ENCODE measurements at regions not wholly inside any gene's neighbourhood (a gene's known extent, or its start where the extent isn't known, plus 50 kb on each side); places are given as distances from the start of the nearest gene placed in this dataset.

GRCh38 chr13:84940798-84941197 is 858.4 kb downstream of the SLITRK6 start:
- no peaks in the 10 kb centered on the region for H3K27me3 ChIP-seq (ENCODE audit: control insufficient read depth, insufficient read depth, low read length)
- no peak overlapping the region for H3K4me3 ChIP-seq (ENCODE audit: insufficient read depth, low read depth, low read length)
- no peak for DNase-seq
- no peaks in the 10 kb centered on the region for H3K36me3 ChIP-seq (replicated peaks; ENCODE audit: control insufficient read depth, insufficient read depth, low read length)

- Histone ChIP-seq H3K36me3 (replicated peaks; ENCODE audit: control insufficient read depth, insufficient read depth, low read length) (no peaks in the 10 kb centered on the region), H3K4me3 (ENCODE audit: insufficient read depth, low read depth, low read length) (no peak overlapping the region), H3K27me3 (ENCODE audit: control insufficient read depth, insufficient read depth, low read length) (no peaks in the 10 kb centered on the region)
- no peak for DNase-seq
Observed at GRCh38 chr13:84940167-84940566, 859.1 kb downstream of the SLITRK6 start.

DNA sequence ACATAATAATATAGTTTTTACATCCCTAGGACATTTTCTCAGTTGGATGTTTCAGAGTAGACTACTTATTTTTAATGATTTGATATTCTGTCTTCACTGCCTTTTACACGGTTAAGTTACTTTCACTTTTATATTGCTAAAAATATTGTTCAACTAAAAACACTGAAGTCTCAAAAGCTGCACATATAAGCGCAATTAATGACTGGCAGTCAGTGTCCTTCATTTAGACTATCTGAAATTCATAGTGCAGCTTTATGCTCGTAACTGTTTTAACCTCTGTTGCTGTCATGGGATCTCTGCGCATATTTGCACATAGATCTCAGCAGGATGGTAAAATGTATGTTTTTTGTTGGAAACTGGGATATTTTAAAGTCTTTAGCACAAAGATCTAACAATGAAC is 864.3 kb downstream of the SLITRK6 start:
- Histone ChIP-seq H3K36me3 (replicated peaks; ENCODE audit: control insufficient read depth, insufficient read depth, low read length) (no peaks in the 10 kb centered on the region), H3K4me3 (ENCODE audit: insufficient read depth, low read depth, low read length) (no peak overlapping the region), H3K27me3 (ENCODE audit: control insufficient read depth, insufficient read depth, low read length) (no peaks in the 10 kb centered on the region)
- no peak for DNase-seq

DNA sequence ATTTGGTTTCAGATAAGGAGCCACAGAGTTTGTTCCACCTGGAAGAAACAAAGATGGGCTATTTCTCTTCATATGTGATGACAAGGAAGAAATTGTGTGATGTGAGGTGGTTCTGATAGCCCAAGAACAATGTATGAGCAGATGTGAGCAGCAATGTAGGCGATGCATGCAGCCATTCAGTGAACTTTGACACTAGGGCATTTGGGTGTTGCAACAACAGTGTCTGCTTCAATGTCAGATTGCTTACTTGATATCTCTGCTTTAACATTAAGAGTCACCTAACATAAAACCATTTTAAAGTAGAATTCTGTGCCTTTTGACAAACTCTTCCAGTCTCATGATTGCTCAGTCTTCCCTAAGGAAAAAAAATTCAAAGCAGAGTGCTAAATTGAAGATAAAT is 865.4 kb downstream of the SLITRK6 start:
- H3K27me3 ChIP-seq (ENCODE audit: control insufficient read depth, insufficient read depth, low read length), result no peaks in the 10 kb centered on the region
- no peaks in the 10 kb centered on the region for H3K36me3 ChIP-seq (replicated peaks; ENCODE audit: control insufficient read depth, insufficient read depth, low read length)
- H3K4me3 ChIP-seq (ENCODE audit: insufficient read depth, low read depth, low read length), result no peak overlapping the region
- DNase-seq, result no peak

DNA sequence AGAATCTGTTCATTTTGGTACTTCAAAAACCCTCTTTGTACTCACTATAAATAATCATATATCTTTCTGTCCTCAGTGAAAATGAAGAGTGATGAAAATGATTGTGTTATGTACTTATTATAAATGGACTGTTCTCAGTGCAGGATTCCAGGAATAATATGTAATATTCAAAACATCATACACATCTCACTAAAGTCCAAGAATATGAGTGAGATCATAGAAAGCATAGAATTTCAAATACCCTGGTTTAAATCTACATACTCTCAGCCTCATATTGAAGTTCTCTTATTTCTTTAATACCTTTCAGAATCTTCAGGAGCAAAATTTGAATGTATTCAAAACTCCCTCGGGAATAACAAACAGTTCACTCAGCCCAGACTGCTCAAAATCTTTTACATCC is 868.0 kb downstream of the SLITRK6 start:
- Histone ChIP-seq H3K27me3 (ENCODE audit: control insufficient read depth, insufficient read depth, low read length) (no peaks in the 10 kb centered on the region), H3K4me3 (ENCODE audit: insufficient read depth, low read depth, low read length) (no peak overlapping the region), H3K36me3 (replicated peaks; ENCODE audit: control insufficient read depth, insufficient read depth, low read length) (no peaks in the 10 kb centered on the region)
- no peak for DNase-seq

GRCh38 chr13:84927442-84928169 is 871.6 kb downstream of the SLITRK6 start:
- no peaks in the 10 kb centered on the region for H3K27me3 ChIP-seq (ENCODE audit: control insufficient read depth, insufficient read depth, low read length)
- no peak for DNase-seq
- no peaks in the 10 kb centered on the region for H3K36me3 ChIP-seq (replicated peaks; ENCODE audit: control insufficient read depth, insufficient read depth, low read length)
- no peak overlapping the region for H3K4me3 ChIP-seq (ENCODE audit: insufficient read depth, low read depth, low read length)

GRCh38 chr13:84925443-84925842 is 873.8 kb downstream of the SLITRK6 start:
- DNase-seq, result no peak
- no peaks in the 10 kb centered on the region for H3K27me3 ChIP-seq (ENCODE audit: control insufficient read depth, insufficient read depth, low read length)
- no peak overlapping the region for H3K4me3 ChIP-seq (ENCODE audit: insufficient read depth, low read depth, low read length)
- H3K36me3 ChIP-seq (replicated peaks; ENCODE audit: control insufficient read depth, insufficient read depth, low read length), result no peaks in the 10 kb centered on the region

- H3K27me3 ChIP-seq (ENCODE audit: control insufficient read depth, insufficient read depth, low read length), result no peaks in the 10 kb centered on the region
Observed at GRCh38 chr13:84923831-84924230, 875.4 kb downstream of the SLITRK6 start.

GRCh38 chr13:84917252-84917878 is 881.9 kb downstream of the SLITRK6 start:
- Histone ChIP-seq H3K27me3 (ENCODE audit: control insufficient read depth, insufficient read depth, low read length) (no peaks in the 10 kb centered on the region), H3K4me3 (ENCODE audit: insufficient read depth, low read depth, low read length) (no peak overlapping the region), H3K36me3 (replicated peaks; ENCODE audit: control insufficient read depth, insufficient read depth, low read length) (no peaks in the 10 kb centered on the region)
- DNase-seq, result no peak

More at GRCh38 chr13:84923831-84924230, 875.4 kb downstream of the SLITRK6 start:
- no peaks in the 10 kb centered on the region for H3K36me3 ChIP-seq (replicated peaks; ENCODE audit: control insufficient read depth, insufficient read depth, low read length)
- no peak for DNase-seq
- H3K4me3 ChIP-seq (ENCODE audit: insufficient read depth, low read depth, low read length), result no peak overlapping the region

DNA sequence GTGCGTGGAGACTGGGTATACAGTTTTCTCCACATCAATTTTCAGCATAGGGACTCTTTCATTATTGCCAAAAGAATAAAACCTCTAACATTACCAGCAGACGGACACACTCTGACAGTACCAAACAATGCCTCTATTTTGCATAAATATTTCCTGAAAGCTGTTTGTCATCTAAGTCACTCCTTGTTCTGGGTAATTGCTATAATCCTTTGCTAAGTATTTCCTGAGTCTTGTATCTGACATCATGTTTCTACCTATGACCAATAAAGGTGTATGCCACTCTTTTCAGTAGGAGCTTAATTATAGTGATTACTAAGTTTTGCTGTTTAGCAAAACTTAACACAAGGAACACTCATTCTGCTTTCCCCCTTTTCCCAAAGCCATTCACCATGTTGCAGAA is 886.5 kb downstream of the SLITRK6 start:
- no peak overlapping the region for H3K4me3 ChIP-seq (ENCODE audit: insufficient read depth, low read depth, low read length)
- H3K27me3 ChIP-seq (ENCODE audit: control insufficient read depth, insufficient read depth, low read length), result no peaks in the 10 kb centered on the region
- no peaks in the 10 kb centered on the region for H3K36me3 ChIP-seq (replicated peaks; ENCODE audit: control insufficient read depth, insufficient read depth, low read length)
- no peak for DNase-seq

GRCh38 chr13:84910423-84910822 is 888.8 kb downstream of the SLITRK6 start:
- no peaks in the 10 kb centered on the region for H3K36me3 ChIP-seq (replicated peaks; ENCODE audit: control insufficient read depth, insufficient read depth, low read length)
- H3K4me3 ChIP-seq (ENCODE audit: insufficient read depth, low read depth, low read length), result no peak overlapping the region
- DNase-seq, result no peak
- no peaks in the 10 kb centered on the region for H3K27me3 ChIP-seq (ENCODE audit: control insufficient read depth, insufficient read depth, low read length)

DNA sequence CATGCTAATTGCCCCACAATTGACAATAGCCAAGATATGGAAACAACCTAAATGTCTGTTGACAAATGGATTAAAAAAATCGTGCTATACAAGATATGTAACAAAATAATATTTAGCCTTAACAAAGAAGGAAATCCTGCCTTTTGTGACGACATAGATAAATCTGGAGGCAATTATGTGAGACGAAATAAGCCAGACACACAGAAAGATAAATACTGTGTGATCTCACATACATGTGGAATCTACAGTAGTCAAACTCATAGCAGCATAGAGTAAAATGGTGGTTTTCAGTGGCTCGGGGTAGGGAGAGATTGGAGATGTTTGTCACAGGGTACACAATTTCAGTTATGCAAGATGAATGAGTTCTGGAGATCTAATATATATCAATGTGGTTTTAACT is 895.8 kb downstream of the SLITRK6 start:
- H3K4me3 ChIP-seq (ENCODE audit: insufficient read depth, low read depth, low read length), result no peak overlapping the region
- no peaks in the 10 kb centered on the region for H3K36me3 ChIP-seq (replicated peaks; ENCODE audit: control insufficient read depth, insufficient read depth, low read length)
- no peak for DNase-seq
- H3K27me3 ChIP-seq (ENCODE audit: control insufficient read depth, insufficient read depth, low read length), result no peaks in the 10 kb centered on the region

GRCh38 chr13:84902243-84902642 is 897.0 kb downstream of the SLITRK6 start:
- Histone ChIP-seq H3K36me3 (replicated peaks; ENCODE audit: control insufficient read depth, insufficient read depth, low read length) (no peaks in the 10 kb centered on the region), H3K27me3 (ENCODE audit: control insufficient read depth, insufficient read depth, low read length) (no peaks in the 10 kb centered on the region), H3K4me3 (ENCODE audit: insufficient read depth, low read depth, low read length) (no peak overlapping the region)
- no peak for DNase-seq

DNA sequence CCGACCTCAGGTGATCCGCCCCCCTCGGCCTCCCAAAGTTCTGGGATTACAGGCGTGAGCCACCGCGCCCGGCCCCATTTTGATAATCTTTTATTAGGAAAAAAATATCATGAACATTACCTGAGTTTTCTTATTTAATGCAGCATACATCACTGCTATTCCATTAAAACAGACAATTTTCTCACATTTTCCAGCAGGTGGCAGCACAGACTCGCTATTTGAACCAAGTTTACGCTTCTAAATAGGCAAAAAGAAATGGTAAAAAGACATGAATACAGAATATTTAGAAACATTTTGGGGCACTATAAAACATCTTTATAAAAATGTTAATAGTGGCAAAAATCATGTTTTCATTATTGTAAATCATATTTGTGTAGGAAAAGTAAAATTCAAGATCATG is 903.1 kb downstream of the SLITRK6 start:
- DNase-seq, result peak; percentile 42
- H3K4me3 ChIP-seq (ENCODE audit: insufficient read depth, low read depth, low read length), result no peak overlapping the region
- no peaks in the 10 kb centered on the region for H3K36me3 ChIP-seq (replicated peaks; ENCODE audit: control insufficient read depth, insufficient read depth, low read length)
- H3K27me3 ChIP-seq (ENCODE audit: control insufficient read depth, insufficient read depth, low read length), result no peaks in the 10 kb centered on the region

DNA sequence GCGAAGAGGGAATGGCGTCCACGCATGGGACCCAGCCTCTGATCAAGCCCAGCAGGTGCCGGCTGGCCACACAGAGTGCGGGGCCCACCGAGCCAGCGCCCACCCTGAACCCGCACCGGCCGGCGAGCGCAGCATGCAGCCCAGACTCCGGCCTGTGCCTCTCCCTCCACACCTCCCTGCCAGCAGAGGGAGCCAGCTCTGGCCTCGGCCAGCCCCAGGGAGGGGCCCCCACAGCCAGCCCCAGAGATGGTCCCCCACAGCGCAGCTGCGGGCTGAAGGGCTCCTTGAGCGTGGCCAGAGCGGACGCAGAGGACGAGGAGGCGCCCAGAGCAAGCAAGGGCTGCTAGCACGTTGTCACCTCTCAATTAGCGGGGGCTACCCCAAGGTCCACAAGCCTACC is 904.5 kb downstream of the SLITRK6 start:
- peak; percentile 16 for DNase-seq
- Histone ChIP-seq H3K27me3 (ENCODE audit: control insufficient read depth, insufficient read depth, low read length) (no peaks in the 10 kb centered on the region), H3K4me3 (ENCODE audit: insufficient read depth, low read depth, low read length) (no peak overlapping the region), H3K36me3 (replicated peaks; ENCODE audit: control insufficient read depth, insufficient read depth, low read length) (no peaks in the 10 kb centered on the region)
